NT2/D1 (cell line): ENCODE measurements at regions not wholly inside any gene's neighbourhood (a gene's known extent, or its start where the extent isn't known, plus 50 kb on each side); places are given as distances from the start of the nearest gene placed in this dataset.

ENCODE experiments used
- SUZ12 ChIP-seq: IDR thresholded peaks from 2 replicates; pipeline ENCODE4 v1.6.1; 2011; ENCODE audit not compliant: insufficient read length, insufficient read depth; ENCODE audit errors: extremely low read depth
- YY1 ChIP-seq: IDR thresholded peaks from 2 replicates; pipeline ENCODE4 v1.6.1; 2011; ENCODE audit not compliant: insufficient read length, insufficient read depth

DNA sequence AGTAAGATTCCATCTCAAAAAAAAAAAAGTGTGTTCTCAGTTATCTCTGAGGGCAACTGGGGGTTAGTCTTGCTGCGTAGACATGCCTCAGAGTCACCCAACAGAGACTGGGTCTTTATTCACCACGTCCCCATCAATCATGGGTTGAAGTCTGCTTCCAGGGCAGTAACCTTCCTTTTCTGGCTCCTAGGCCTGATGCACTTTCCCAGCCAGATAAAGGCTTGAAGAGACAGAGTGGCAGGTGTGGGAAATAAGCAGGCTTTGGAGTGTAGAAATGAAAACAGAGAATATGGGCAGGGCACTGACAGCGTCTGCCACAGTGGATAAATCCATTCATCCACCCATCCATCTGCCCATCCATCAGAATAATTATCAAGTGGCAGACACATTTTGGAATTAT lies 134.1 kb upstream of the LGALSL start:
- TF ChIP-seq YY1 (no peak), SUZ12 (no peak)
